ENCODE measurements at regions not wholly inside any gene's neighbourhood (a gene's known extent, or its start where the extent isn't known, plus 50 kb on each side); places are given as distances from the start of the nearest gene placed in this dataset.

DNA sequence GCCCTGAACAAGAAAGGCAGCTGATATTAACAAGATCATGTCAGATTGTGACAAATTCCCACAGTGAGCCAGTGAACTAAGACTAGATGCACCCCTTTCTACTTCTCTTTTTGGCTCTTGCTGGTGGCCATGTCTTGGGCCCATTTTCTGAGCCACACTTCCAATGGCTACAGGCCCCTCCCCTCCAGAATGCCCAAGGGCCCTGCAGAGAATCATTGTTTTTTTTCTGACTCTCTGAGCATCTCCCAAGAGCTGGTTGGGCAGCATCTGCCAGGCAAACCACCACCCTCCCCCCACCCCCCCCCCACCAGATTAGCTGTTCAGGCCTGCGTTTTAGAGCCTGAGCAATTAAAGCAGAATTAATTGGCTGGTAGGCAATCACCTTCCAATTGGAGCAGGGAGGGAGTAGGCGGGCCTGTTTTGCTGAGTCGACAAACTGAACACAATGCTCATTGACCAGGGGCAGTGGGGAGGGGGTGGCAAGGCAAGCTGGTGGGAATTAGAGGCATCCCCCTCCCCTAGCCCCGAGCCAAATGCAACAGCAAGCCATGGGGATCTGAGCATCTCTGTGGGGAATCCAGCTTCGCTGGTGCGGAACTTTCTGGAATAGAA, 541.4 kb downstream of the MN1 start:
- Mint-ChIP-seq H3K27me3 (ENCODE audit: low read depth) (peaks cover 7% of the 10 kb centered on the region; the same call in 1 of the 2 replicates), H3K9me3 (peaks cover 8 to 9% of the 10 kb centered on the region in 2 experiments), H3K4me3 (no peak overlapping the region), H3K36me3 (ENCODE audit: insufficient read depth in 1 of 3, low read depth in 3 of 3) (peaks cover 5 to 6% (median 6%) of the 10 kb centered on the region in 3 experiments), H3K4me1 (peaks cover 15 to 31% of the 10 kb centered on the region in 2 experiments), H3K27ac (no peak overlapping the region; a peak in 1 of 7 replicates)
- H3K14ac ChIP-seq (ENCODE audit: insufficient read depth, low read length) = no peak overlapping the region
- H3K4me1 ChIP-seq (ENCODE audit: insufficient read depth, low read length) = no peaks in the 10 kb centered on the region
- no peaks in the 10 kb centered on the region; the same call in 1 of the 2 replicates for H3K27me3 ChIP-seq (ENCODE audit: insufficient read depth, low read length)
- H2BK5ac ChIP-seq (ENCODE audit: insufficient read length, low read length) = no peak overlapping the region
- H3K9ac ChIP-seq (ENCODE audit: extremely low read depth, insufficient read length, low read length) = no peak overlapping the region
- no peak overlapping the region for H3K4me2 ChIP-seq (ENCODE audit: insufficient read depth, insufficient read length, low read length)
- WGBS (ENCODE audit: extremely low coverage, insufficient read length, low lambda C conversion rate) = no CpG with 5 or more reads among the region's 6 CpGs
- peaks cover 7% of the 10 kb centered on the region for H3K9me3 ChIP-seq (ENCODE audit: control insufficient read depth, low read depth, low read length)
- no peak for TF ChIP-seq CTCF (conservative IDR thresholded peaks at IDR 0.05)
- DNase-seq = no peak
- no peak overlapping the region for H3K23ac ChIP-seq (ENCODE audit: insufficient read length, low read depth, low read length)
- H2AK5ac ChIP-seq (ENCODE audit: insufficient read length, low read length) = no peak overlapping the region
- H4K20me1 ChIP-seq (ENCODE audit: control insufficient read depth, insufficient read depth, insufficient read length) = no peaks in the 10 kb centered on the region
- H2BK12ac ChIP-seq (ENCODE audit: insufficient read length, low read depth, low read length) = no peak overlapping the region
- no peak overlapping the region for H3K56ac ChIP-seq (ENCODE audit: insufficient read length, low read depth, low read length)
- H3K27ac ChIP-seq (ENCODE audit: insufficient read length, low read depth, low read length) = no peak overlapping the region
- H4K91ac ChIP-seq (ENCODE audit: insufficient read length, low read depth, low read length) = no peak overlapping the region
- no peak overlapping the region for H3K4ac ChIP-seq (ENCODE audit: low read depth, low read length)
- no peak overlapping the region for H2BK20ac ChIP-seq (ENCODE audit: low read depth, low read length, poor library complexity, severe bottlenecking)
- H3T11ph ChIP-seq (ENCODE audit: low read length) = no peak overlapping the region
- H4K8ac ChIP-seq (replicated peaks; ENCODE audit: insufficient read length, low read depth, low read length) = no peak overlapping the region
- no peak overlapping the region for H3K18ac ChIP-seq (ENCODE audit: insufficient read length, low read depth, low read length)
- no peaks in the 10 kb centered on the region for H3K79me2 ChIP-seq (ENCODE audit: insufficient read depth, low read length)
- no peaks in the 10 kb centered on the region for H3K23me2 ChIP-seq (ENCODE audit: insufficient read length, low read depth, low read length, poor library complexity, severe bottlenecking)
- no peak overlapping the region for H2AFZ ChIP-seq (ENCODE audit: low read length)
- no peak overlapping the region for H2BK120ac ChIP-seq (ENCODE audit: low read depth, low read length, poor library complexity, severe bottlenecking)
- H2BK15ac ChIP-seq (ENCODE audit: low read depth, low read length) = no peak overlapping the region
- no peaks in the 10 kb centered on the region for H3K79me1 ChIP-seq (ENCODE audit: insufficient read depth, low read depth, low read length, poor library complexity, severe bottlenecking)
- H4K5ac ChIP-seq (ENCODE audit: insufficient read length, low read depth, low read length) = no peak overlapping the region
